GM23338 (cell line): ENCODE measurements at regions not wholly inside any gene's neighbourhood (a gene's known extent, or its start where the extent isn't known, plus 50 kb on each side); places are given as distances from the start of the nearest gene placed in this dataset.

Experiments used
- ATAC-seq: fragments of 200-7000 bp; cut with Tn5 transposase; 3 replicates; pipeline ENCODE4 v1.9.1; 2020
- DNase-seq: peaks from one replicate; pipeline ENCODE4 v3.0.0-alpha.2; 2015; ENCODE audit warnings: low spot score
- H2AFZ ChIP-seq: fragments of 200-600 bp; sonication (generic); 2 replicates; pipeline ENCODE4 v1.8.0; 2016; ENCODE audit warnings: antibody characterized with exemption, mild to moderate bottlenecking, moderate library complexity
- H3F3A ChIP-seq: fragments of 200-600 bp; sonication (generic); replicated peaks from 2 replicates; pipeline ENCODE4 v1.8.0; 2017; ENCODE audit warnings: antibody characterized with exemption, mixed run types, low read depth
- H3K27ac ChIP-seq: fragments of 200-600 bp; sonication (generic); 2 replicates; pipeline ENCODE4 v1.6.1; 2016; ENCODE audit warnings: low read depth
- H3K27me3 ChIP-seq: fragments of 200-600 bp; sonication (generic); 2 replicates; pipeline ENCODE4 v1.8.0; 2016; ENCODE audit warnings: mild to moderate bottlenecking, mixed run types, moderate library complexity; ENCODE audit not compliant: insufficient read depth
- H3K36me3 ChIP-seq: fragments of 200-600 bp; sonication (generic); 2 replicates; pipeline ENCODE4 v1.8.0; 2016; ENCODE audit warnings: mild to moderate bottlenecking; ENCODE audit not compliant: insufficient read depth
- H3K4me1 ChIP-seq: fragments of 200-600 bp; sonication (generic); 2 replicates; pipeline ENCODE4 v1.8.0; 2016; ENCODE audit warnings: mild to moderate bottlenecking, moderate library complexity; ENCODE audit not compliant: insufficient read depth
- H3K4me2 ChIP-seq: fragments of 200-600 bp; sonication (generic); 2 replicates; pipeline ENCODE4 v1.7.1; 2017; ENCODE audit warnings: mixed run types
- H3K4me3 ChIP-seq: fragments of 200-600 bp; sonication (generic); 2 replicates; pipeline ENCODE4 v1.6.1; 2016; ENCODE audit warnings: mixed run types
- H3K79me2 ChIP-seq: fragments of 200-600 bp; sonication (generic); replicated peaks from 2 replicates; pipeline ENCODE4 v1.8.0; 2017; ENCODE audit warnings: mild to moderate bottlenecking; ENCODE audit not compliant: insufficient read depth
- H3K9me2 ChIP-seq: fragments of 200-600 bp; sonication (generic); 2 replicates; pipeline ENCODE4 v1.8.0; 2017; ENCODE audit not compliant: insufficient read depth
- H4K20me1 ChIP-seq: fragments of 200-600 bp; sonication (generic); replicated peaks from 2 replicates; pipeline ENCODE4 v1.8.0; 2017; ENCODE audit warnings: mild to moderate bottlenecking; ENCODE audit not compliant: insufficient read depth
- H3K27ac Mint-ChIP-seq: 2 replicates; pipeline ENCODE4 v1.8.0; 2020; ENCODE audit warnings: inconsistent platforms, mild to moderate bottlenecking, moderate library complexity, mixed read lengths
- H3K27me3 Mint-ChIP-seq: 3 replicates; pipeline ENCODE4 v1.8.0; 2022; ENCODE audit warnings: low read depth, mild to moderate bottlenecking, moderate library complexity, mixed read lengths, inconsistent platforms; ENCODE audit not compliant: insufficient read depth, poor library complexity
- H3K36me3 Mint-ChIP-seq: 3 replicates; pipeline ENCODE4 v1.8.0; 2021; ENCODE audit warnings: low read depth, mild to moderate bottlenecking, inconsistent platforms, moderate library complexity, mixed read lengths
- H3K4me1 Mint-ChIP-seq: 3 replicates; pipeline ENCODE4 v1.8.0; 2020; ENCODE audit warnings: mild to moderate bottlenecking, inconsistent platforms, mixed read lengths
- H3K4me3 Mint-ChIP-seq: 3 replicates; pipeline ENCODE4 v1.8.0; 2021; ENCODE audit warnings: moderate library complexity, mild to moderate bottlenecking, inconsistent platforms, mixed read lengths
- H3K9me3 Mint-ChIP-seq: 3 replicates; pipeline ENCODE4 v1.8.0; 2020; ENCODE audit warnings: moderate library complexity, mild to moderate bottlenecking, inconsistent platforms, mixed read lengths
- CREB1 ChIP-seq: fragments of 250-450 bp; sonication (Bioruptor Pico); IDR thresholded peaks from 2 replicates; pipeline ENCODE4 v1.5.0; 2020; ENCODE audit warnings: low read depth, mild to moderate bottlenecking, moderate library complexity
- EZH2 ChIP-seq: fragments of 200-600 bp; sonication (generic); IDR thresholded peaks from one replicate; pipeline ENCODE4 v1.8.0; 2017; ENCODE audit warnings: antibody characterized with exemption, mild to moderate bottlenecking, low read depth; ENCODE audit not compliant: unreplicated experiment
- JUNB ChIP-seq: IDR thresholded peaks from one replicate; pipeline ENCODE4 v1.6.1; 2016; ENCODE audit warnings: antibody characterized with exemption; ENCODE audit not compliant: unreplicated experiment
- NANOG ChIP-seq: IDR thresholded peaks from 2 replicates; pipeline ENCODE4 v1.6.1; 2016; ENCODE audit warnings: antibody characterized with exemption, borderline replicate concordance
- STAT1 ChIP-seq: IDR thresholded peaks from one replicate; pipeline ENCODE4 v1.6.1; 2016; ENCODE audit warnings: antibody characterized with exemption; ENCODE audit not compliant: unreplicated experiment
- ZNF114 ChIP-seq: fragments of 250-450 bp; sonication (Bioruptor Pico); IDR thresholded peaks from 2 replicates; pipeline ENCODE4 v1.5.0; 2020; ENCODE audit warnings: mild to moderate bottlenecking, moderate library complexity
- TF ChIP-seq, protein P1 (sequence below), 2 experiments: fragments of 200-600 bp in 1 of 2; sonication (generic) in 1 of 2; conservative IDR thresholded peaks; 2 replicates each; pipeline versions ENCODE4 v1.5.1 to v1.6.1; 2016 to 2017; ENCODE audit warnings: antibody characterized with exemption in 2 of 2, low read depth in 2 of 2, mild to moderate bottlenecking in 2 of 2, moderate library complexity in 1 of 2
- TF ChIP-seq, protein P2 (sequence below): IDR thresholded peaks from one replicate; pipeline ENCODE4 v1.6.1; 2018; ENCODE audit warnings: antibody characterized with exemption; ENCODE audit not compliant: unreplicated experiment
- TF ChIP-seq, protein P3 (sequence below): IDR thresholded peaks from 2 replicates; pipeline ENCODE4 v1.6.1; 2016; ENCODE audit warnings: antibody characterized with exemption
- TF ChIP-seq, protein P4 (sequence below): fragments of 250-450 bp; sonication (Bioruptor Pico); IDR thresholded peaks from 2 replicates; pipeline ENCODE4 v1.5.0; 2020; ENCODE audit warnings: mild to moderate bottlenecking, moderate library complexity

DNA sequence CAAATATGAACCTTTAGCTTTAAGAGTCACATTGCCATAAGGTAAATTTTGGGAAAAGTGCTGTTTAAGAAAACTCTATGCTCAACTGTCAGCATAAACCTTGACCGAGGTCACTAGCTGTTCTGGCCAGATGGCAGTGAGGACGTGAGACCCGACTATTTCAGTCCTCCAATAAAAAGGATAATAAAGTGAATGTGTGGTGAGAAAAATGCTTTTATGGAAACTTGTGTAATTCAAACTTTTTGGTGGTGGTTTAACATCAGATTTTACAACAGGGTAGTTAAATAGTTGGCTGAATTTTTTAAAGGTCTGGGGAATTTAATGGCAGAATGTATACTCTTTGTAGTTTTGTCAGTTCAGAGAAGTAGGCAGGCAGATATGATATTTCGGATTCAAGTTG is 391.1 kb downstream of the PMP22 start:
- Mint-ChIP-seq H3K27me3 (peaks cover 1% of the 10 kb centered on the region), H3K27ac (no peak overlapping the region), H3K9me3 (no peaks in the 10 kb centered on the region), H3K4me3 (no peak overlapping the region), H3K4me1 (no peaks in the 10 kb centered on the region), H3K36me3 (no peaks in the 10 kb centered on the region)
- H3K36me3 ChIP-seq = no peaks in the 10 kb centered on the region
- no peak for ATAC-seq
- no peak overlapping the region for H3K27ac ChIP-seq
- no peaks in the 10 kb centered on the region for H3F3A ChIP-seq
- no peaks in the 10 kb centered on the region for H3K4me1 ChIP-seq
- H3K4me2 ChIP-seq = no peak overlapping the region
- no peaks in the 10 kb centered on the region for H3K27me3 ChIP-seq
- no peaks in the 10 kb centered on the region for H4K20me1 ChIP-seq
- no peak overlapping the region for H2AFZ ChIP-seq
- H3K9me2 ChIP-seq = no peaks in the 10 kb centered on the region
- TF ChIP-seq, protein P1, sequence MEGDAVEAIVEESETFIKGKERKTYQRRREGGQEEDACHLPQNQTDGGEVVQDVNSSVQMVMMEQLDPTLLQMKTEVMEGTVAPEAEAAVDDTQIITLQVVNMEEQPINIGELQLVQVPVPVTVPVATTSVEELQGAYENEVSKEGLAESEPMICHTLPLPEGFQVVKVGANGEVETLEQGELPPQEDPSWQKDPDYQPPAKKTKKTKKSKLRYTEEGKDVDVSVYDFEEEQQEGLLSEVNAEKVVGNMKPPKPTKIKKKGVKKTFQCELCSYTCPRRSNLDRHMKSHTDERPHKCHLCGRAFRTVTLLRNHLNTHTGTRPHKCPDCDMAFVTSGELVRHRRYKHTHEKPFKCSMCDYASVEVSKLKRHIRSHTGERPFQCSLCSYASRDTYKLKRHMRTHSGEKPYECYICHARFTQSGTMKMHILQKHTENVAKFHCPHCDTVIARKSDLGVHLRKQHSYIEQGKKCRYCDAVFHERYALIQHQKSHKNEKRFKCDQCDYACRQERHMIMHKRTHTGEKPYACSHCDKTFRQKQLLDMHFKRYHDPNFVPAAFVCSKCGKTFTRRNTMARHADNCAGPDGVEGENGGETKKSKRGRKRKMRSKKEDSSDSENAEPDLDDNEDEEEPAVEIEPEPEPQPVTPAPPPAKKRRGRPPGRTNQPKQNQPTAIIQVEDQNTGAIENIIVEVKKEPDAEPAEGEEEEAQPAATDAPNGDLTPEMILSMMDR (conservative IDR thresholded peaks at IDR 0.05; ENCODE audit: low read depth in 2 of 2) = no peak
- TF ChIP-seq STAT1 = no peak
- TF ChIP-seq, protein P2, sequence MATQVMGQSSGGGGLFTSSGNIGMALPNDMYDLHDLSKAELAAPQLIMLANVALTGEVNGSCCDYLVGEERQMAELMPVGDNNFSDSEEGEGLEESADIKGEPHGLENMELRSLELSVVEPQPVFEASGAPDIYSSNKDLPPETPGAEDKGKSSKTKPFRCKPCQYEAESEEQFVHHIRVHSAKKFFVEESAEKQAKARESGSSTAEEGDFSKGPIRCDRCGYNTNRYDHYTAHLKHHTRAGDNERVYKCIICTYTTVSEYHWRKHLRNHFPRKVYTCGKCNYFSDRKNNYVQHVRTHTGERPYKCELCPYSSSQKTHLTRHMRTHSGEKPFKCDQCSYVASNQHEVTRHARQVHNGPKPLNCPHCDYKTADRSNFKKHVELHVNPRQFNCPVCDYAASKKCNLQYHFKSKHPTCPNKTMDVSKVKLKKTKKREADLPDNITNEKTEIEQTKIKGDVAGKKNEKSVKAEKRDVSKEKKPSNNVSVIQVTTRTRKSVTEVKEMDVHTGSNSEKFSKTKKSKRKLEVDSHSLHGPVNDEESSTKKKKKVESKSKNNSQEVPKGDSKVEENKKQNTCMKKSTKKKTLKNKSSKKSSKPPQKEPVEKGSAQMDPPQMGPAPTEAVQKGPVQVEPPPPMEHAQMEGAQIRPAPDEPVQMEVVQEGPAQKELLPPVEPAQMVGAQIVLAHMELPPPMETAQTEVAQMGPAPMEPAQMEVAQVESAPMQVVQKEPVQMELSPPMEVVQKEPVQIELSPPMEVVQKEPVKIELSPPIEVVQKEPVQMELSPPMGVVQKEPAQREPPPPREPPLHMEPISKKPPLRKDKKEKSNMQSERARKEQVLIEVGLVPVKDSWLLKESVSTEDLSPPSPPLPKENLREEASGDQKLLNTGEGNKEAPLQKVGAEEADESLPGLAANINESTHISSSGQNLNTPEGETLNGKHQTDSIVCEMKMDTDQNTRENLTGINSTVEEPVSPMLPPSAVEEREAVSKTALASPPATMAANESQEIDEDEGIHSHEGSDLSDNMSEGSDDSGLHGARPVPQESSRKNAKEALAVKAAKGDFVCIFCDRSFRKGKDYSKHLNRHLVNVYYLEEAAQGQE = no peak
- TF ChIP-seq ZNF114 = no peak
- TF ChIP-seq NANOG = no peak
- TF ChIP-seq CREB1 (CRISPR knock-in tag) = no peak
- TF ChIP-seq EZH2 = no peak
- TF ChIP-seq, protein P3, sequence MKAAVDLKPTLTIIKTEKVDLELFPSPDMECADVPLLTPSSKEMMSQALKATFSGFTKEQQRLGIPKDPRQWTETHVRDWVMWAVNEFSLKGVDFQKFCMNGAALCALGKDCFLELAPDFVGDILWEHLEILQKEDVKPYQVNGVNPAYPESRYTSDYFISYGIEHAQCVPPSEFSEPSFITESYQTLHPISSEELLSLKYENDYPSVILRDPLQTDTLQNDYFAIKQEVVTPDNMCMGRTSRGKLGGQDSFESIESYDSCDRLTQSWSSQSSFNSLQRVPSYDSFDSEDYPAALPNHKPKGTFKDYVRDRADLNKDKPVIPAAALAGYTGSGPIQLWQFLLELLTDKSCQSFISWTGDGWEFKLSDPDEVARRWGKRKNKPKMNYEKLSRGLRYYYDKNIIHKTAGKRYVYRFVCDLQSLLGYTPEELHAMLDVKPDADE = no peak
- TF ChIP-seq, protein P4, sequence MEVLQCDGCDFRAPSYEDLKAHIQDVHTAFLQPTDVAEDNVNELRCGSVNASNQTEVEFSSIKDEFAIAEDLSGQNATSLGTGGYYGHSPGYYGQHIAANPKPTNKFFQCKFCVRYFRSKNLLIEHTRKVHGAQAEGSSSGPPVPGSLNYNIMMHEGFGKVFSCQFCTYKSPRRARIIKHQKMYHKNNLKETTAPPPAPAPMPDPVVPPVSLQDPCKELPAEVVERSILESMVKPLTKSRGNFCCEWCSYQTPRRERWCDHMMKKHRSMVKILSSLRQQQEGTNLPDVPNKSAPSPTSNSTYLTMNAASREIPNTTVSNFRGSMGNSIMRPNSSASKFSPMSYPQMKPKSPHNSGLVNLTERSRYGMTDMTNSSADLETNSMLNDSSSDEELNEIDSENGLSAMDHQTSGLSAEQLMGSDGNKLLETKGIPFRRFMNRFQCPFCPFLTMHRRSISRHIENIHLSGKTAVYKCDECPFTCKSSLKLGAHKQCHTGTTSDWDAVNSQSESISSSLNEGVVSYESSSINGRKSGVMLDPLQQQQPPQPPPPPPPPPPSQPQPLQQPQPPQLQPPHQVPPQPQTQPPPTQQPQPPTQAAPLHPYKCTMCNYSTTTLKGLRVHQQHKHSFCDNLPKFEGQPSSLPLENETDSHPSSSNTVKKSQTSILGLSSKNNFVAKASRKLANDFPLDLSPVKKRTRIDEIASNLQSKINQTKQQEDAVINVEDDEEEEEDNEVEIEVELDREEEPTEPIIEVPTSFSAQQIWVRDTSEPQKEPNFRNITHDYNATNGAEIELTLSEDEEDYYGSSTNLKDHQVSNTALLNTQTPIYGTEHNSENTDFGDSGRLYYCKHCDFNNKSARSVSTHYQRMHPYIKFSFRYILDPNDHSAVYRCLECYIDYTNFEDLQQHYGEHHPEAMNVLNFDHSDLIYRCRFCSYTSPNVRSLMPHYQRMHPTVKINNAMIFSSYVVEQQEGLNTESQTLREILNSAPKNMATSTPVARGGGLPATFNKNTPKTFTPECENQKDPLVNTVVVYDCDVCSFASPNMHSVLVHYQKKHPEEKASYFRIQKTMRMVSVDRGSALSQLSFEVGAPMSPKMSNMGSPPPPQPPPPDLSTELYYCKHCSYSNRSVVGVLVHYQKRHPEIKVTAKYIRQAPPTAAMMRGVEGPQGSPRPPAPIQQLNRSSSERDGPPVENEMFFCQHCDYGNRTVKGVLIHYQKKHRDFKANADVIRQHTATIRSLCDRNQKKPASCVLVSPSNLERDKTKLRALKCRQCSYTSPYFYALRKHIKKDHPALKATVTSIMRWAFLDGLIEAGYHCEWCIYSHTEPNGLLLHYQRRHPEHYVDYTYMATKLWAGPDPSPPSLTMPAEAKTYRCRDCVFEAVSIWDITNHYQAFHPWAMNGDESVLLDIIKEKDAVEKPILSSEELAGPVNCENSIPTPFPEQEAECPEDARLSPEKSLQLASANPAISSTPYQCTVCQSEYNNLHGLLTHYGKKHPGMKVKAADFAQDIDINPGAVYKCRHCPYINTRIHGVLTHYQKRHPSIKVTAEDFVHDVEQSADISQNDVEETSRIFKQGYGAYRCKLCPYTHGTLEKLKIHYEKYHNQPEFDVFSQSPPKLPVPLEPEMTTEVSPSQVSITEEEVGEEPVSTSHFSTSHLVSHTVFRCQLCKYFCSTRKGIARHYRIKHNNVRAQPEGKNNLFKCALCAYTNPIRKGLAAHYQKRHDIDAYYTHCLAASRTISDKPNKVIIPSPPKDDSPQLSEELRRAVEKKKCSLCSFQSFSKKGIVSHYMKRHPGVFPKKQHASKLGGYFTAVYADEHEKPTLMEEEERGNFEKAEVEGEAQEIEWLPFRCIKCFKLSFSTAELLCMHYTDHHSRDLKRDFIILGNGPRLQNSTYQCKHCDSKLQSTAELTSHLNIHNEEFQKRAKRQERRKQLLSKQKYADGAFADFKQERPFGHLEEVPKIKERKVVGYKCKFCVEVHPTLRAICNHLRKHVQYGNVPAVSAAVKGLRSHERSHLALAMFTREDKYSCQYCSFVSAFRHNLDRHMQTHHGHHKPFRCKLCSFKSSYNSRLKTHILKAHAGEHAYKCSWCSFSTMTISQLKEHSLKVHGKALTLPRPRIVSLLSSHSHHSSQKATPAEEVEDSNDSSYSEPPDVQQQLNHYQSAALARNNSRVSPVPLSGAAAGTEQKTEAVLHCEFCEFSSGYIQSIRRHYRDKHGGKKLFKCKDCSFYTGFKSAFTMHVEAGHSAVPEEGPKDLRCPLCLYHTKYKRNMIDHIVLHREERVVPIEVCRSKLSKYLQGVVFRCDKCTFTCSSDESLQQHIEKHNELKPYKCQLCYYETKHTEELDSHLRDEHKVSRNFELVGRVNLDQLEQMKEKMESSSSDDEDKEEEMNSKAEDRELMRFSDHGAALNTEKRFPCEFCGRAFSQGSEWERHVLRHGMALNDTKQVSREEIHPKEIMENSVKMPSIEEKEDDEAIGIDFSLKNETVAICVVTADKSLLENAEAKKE = no peak
- TF ChIP-seq JUNB = no peak
- DNase-seq = no peak
- no peak overlapping the region for H3K4me3 ChIP-seq
- no peaks in the 10 kb centered on the region for H3K79me2 ChIP-seq
